Activated CD4-positive, alpha-beta T cell treated with anti-CD3 and anti-CD28 coated beads for 36 hours (primary cell): ENCODE measurements at regions not wholly inside any gene's neighbourhood (a gene's known extent, or its start where the extent isn't known, plus 50 kb on each side); places are given as distances from the start of the nearest gene placed in this dataset.

Source experiments
- ATAC-seq: fragments of 200-7000 bp; cut with Tn5 transposase; one replicate; pipeline ENCODE4 v1.10.0; 2021; ENCODE audit warnings: mild to moderate bottlenecking, moderate library complexity
- CTCF ChIA-PET: fragments of 350-600 bp; sonication (Branson Sonifier 250); formaldehyde crosslinking; loops from one replicate; lab custom pipeline; 2021; ENCODE audit warnings: antibody characterized with exemption; lab: Charles Lee
- POLR2A ChIA-PET: fragments of 350-600 bp; sonication (Branson Sonifier 250); formaldehyde crosslinking; loops from one replicate; lab custom pipeline; 2021; ENCODE audit warnings: antibody characterized with exemption, inconsistent platforms; lab: Charles Lee
- DNase-seq: peaks from one replicate; pipeline ENCODE4 v3.0.0-alpha.2; 2020
- H3K27ac Mint-ChIP-seq: one replicate; pipeline ENCODE4 v1.8.0; 2021; ENCODE audit warnings: mixed read lengths
- H3K27me3 Mint-ChIP-seq: one replicate; pipeline ENCODE4 v1.8.0; 2021; ENCODE audit warnings: mixed read lengths
- H3K36me3 Mint-ChIP-seq: one replicate; pipeline ENCODE4 v1.8.0; 2021; ENCODE audit warnings: low read depth, mixed read lengths
- H3K4me1 Mint-ChIP-seq: one replicate; pipeline ENCODE4 v1.8.0; 2021; ENCODE audit warnings: mixed read lengths
- H3K4me3 Mint-ChIP-seq: one replicate; pipeline ENCODE4 v1.8.0; 2021; ENCODE audit warnings: mild to moderate bottlenecking, moderate library complexity, mixed read lengths
- H3K9me3 Mint-ChIP-seq: one replicate; pipeline ENCODE4 v1.8.0; 2021; ENCODE audit warnings: low read depth, mixed read lengths
- intact Hi-C, 2 experiments: fragments of 100-400 bp; cut with DNase I in 1 of 2; cut with micrococcal nuclease in 1 of 2; formaldehyde crosslinking; loops; one replicate each; pipeline versions ENCODE4 v1.14.2 to v1.15.1; 2022 to 2024; cut with DNase I, micrococcal nuclease

- Mint-ChIP-seq H3K4me1 (no peaks in the 10 kb centered on the region), H3K4me3 (no peak overlapping the region), H3K9me3 (no peaks in the 10 kb centered on the region), H3K27ac (no peak overlapping the region), H3K27me3 (peaks cover 19% of the 10 kb centered on the region), H3K36me3 (no peaks in the 10 kb centered on the region)
- intact Hi-C loops = no loop called here
- ATAC-seq (no peak), DNase-seq (no peak)
- POLR2A ChIA-PET = no interaction called here
- CTCF ChIA-PET = interaction anchor here (0.7 to 0.8 kb wide), 2 partner anchors 14 to 59 kb away, joined by 4 to 5 read pairs; no protein-coding TSS in a partner anchor
Observed at GRCh38 chr6:132948889-132949288, 134.5 kb downstream of the RPS12 start.

GRCh38 chr6:132950566-132950965 is 136.2 kb downstream of the RPS12 start:
- no peak overlapping the region for H3K4me3 Mint-ChIP-seq
- intact Hi-C loops = no loop called here
- DNase-seq (no peak), ATAC-seq (no peak)
- H3K36me3 Mint-ChIP-seq = no peaks in the 10 kb centered on the region
- peaks cover 22% of the 10 kb centered on the region for H3K27me3 Mint-ChIP-seq
- H3K9me3 Mint-ChIP-seq = no peaks in the 10 kb centered on the region
- H3K27ac Mint-ChIP-seq = no peak overlapping the region
- CTCF ChIA-PET = interaction anchor here (0.6 to 2.3 kb wide), 2 partner anchors 12 to 291 kb away, joined by 3 to 8 read pairs; partner anchors contain the start of gene TAAR1
- POLR2A ChIA-PET = no interaction called here
- no peaks in the 10 kb centered on the region for H3K4me1 Mint-ChIP-seq

GRCh38 chr6:132952031-132952867 is 137.9 kb downstream of the RPS12 start:
- POLR2A ChIA-PET = no interaction called here
- no peak overlapping the region for H3K27ac Mint-ChIP-seq
- H3K4me1 Mint-ChIP-seq = no peaks in the 10 kb centered on the region
- no peak for DNase-seq
- no peaks in the 10 kb centered on the region for H3K9me3 Mint-ChIP-seq
- H3K27me3 Mint-ChIP-seq = peaks cover 25% of the 10 kb centered on the region
- CTCF ChIA-PET = interaction anchor here (1.0 to 2.3 kb wide), 3 partner anchors 10 to 283 kb away, joined by 3 to 8 read pairs (median 5); no protein-coding TSS in a partner anchor
- H3K36me3 Mint-ChIP-seq = no peaks in the 10 kb centered on the region
- no peak overlapping the region for H3K4me3 Mint-ChIP-seq
- intact Hi-C loops = no loop called here
- no peak for ATAC-seq

GRCh38 chr6:132952986-132953385 is 138.6 kb downstream of the RPS12 start:
- H3K27me3 Mint-ChIP-seq = peaks cover 30% of the 10 kb centered on the region
- CTCF ChIA-PET = interaction anchor here (0.5 kb wide), 1 partner anchor 87 kb away, joined by 3 read pairs; no protein-coding TSS in a partner anchor
- no peak overlapping the region for H3K4me3 Mint-ChIP-seq
- no peaks in the 10 kb centered on the region for H3K4me1 Mint-ChIP-seq
- DNase-seq = no peak
- no peak overlapping the region for H3K27ac Mint-ChIP-seq
- H3K36me3 Mint-ChIP-seq = no peaks in the 10 kb centered on the region
- intact Hi-C loops = no loop called here
- H3K9me3 Mint-ChIP-seq = no peaks in the 10 kb centered on the region
- ATAC-seq = no peak
- POLR2A ChIA-PET = no interaction called here

DNA sequence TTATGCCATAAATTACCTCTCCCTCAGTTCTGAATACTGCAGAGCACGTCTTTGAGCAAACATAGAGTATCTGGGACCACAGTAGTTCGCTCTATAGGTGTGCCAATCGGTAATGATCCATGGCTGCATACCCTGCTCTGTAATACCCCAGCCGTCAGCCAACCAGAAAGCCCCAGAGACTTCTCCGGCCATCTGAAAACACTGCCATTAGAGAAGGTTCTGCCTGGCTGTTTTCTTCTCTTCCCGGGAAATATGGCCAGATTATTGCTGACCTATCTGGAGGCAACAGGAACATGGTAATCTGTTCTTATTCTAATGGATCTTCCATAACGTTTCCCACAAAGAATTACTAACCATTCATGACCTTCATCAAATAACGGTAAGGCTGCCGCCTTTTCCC is 139.9 kb downstream of the RPS12 start:
- ChIA-PET CTCF (no interaction called here), POLR2A (no interaction called here)
- Mint-ChIP-seq H3K4me3 (no peak overlapping the region), H3K4me1 (no peaks in the 10 kb centered on the region), H3K27ac (no peak overlapping the region), H3K9me3 (no peaks in the 10 kb centered on the region), H3K27me3 (peaks cover 34% of the 10 kb centered on the region), H3K36me3 (no peaks in the 10 kb centered on the region)
- ATAC-seq (no peak), DNase-seq (no peak)
- intact Hi-C loops = no loop called here

- POLR2A ChIA-PET = no interaction called here
- no peak overlapping the region for H3K4me3 Mint-ChIP-seq
- intact Hi-C loops = loop anchor here in 1 of 2 experiments (5.0 kb wide), 1 partner anchor 123 kb away; no protein-coding TSS in a partner anchor
- H3K27me3 Mint-ChIP-seq = peaks cover 31% of the 10 kb centered on the region
- H3K4me1 Mint-ChIP-seq = no peaks in the 10 kb centered on the region
- H3K27ac Mint-ChIP-seq = no peak overlapping the region
- CTCF ChIA-PET = interaction anchor here (0.7 kb wide), 1 partner anchor 818 kb away, joined by 3 read pairs; no protein-coding TSS in a partner anchor
- H3K9me3 Mint-ChIP-seq = no peaks in the 10 kb centered on the region
- no peak for DNase-seq
- ATAC-seq = no peak
- H3K36me3 Mint-ChIP-seq = no peaks in the 10 kb centered on the region
Observed at GRCh38 chr6:132954936-132955335, 140.6 kb downstream of the RPS12 start.

- H3K27me3 Mint-ChIP-seq = peaks cover 36% of the 10 kb centered on the region
Observed at GRCh38 chr6:132959639-132960326, 145.4 kb downstream of the RPS12 start.

GRCh38 chr6:132960720-132961119 is 146.4 kb downstream of the RPS12 start:
- ChIA-PET CTCF (interaction anchor here (1.1 to 1.5 kb wide), 2 partner anchors 136 to 436 kb away, joined by 3 read pairs; no protein-coding TSS in a partner anchor), POLR2A (interaction anchor here (0.6 kb wide), 1 partner anchor 174 kb away, joined by 3 read pairs; no protein-coding TSS in a partner anchor)
- H3K9me3 Mint-ChIP-seq = no peaks in the 10 kb centered on the region
- H3K36me3 Mint-ChIP-seq = no peaks in the 10 kb centered on the region
- peaks cover 2% of the 10 kb centered on the region for H3K4me1 Mint-ChIP-seq
- H3K4me3 Mint-ChIP-seq = no peak overlapping the region
- H3K27me3 Mint-ChIP-seq = peaks cover 32% of the 10 kb centered on the region
- intact Hi-C loops = loop anchor here (1.0 to 10.0 kb wide), 7 partner anchors 130 to 957 kb away; no protein-coding TSS in a partner anchor
- no peak overlapping the region for H3K27ac Mint-ChIP-seq
- DNase-seq (no peak), ATAC-seq (no peak)

More at GRCh38 chr6:132959639-132960326, 145.4 kb downstream of the RPS12 start:
- Mint-ChIP-seq H3K4me1 (no peaks in the 10 kb centered on the region), H3K36me3 (no peaks in the 10 kb centered on the region), H3K4me3 (no peak overlapping the region), H3K9me3 (no peaks in the 10 kb centered on the region), H3K27ac (no peak overlapping the region)
- CTCF ChIA-PET = interaction anchor here (1.2 kb wide), 1 partner anchor 16 kb away, joined by 3 read pairs; no protein-coding TSS in a partner anchor
- no peak for ATAC-seq
- intact Hi-C loops = loop anchor here (5.0 to 10.0 kb wide), 6 partner anchors 127 to 958 kb away; no protein-coding TSS in a partner anchor
- no peak for DNase-seq
- POLR2A ChIA-PET = no interaction called here

DNA sequence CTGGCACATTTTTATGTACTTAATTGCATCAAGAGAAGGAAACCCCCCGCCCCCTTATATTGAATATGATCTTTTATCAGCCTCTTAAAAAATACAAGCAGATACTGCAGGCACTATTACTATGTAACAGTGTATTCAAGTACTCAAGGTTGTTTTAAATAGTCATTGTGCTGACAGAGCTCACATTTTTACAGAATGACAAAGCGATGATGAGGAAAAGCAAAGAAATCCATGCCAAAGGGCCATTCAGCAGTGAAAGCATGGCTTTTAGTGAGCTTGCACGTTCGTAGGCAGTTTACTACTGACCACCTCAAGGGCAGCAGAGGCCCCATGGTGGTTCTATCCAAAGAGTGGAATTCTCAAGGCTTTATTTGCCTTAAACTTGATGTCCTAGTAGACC is 146.8 kb downstream of the RPS12 start:
- ChIA-PET CTCF (interaction anchor here (0.6 to 1.5 kb wide), 5 partner anchors 13 to 554 kb away, joined by 3 to 5 read pairs (median 3); no protein-coding TSS in a partner anchor), POLR2A (interaction anchor here (0.6 kb wide), 1 partner anchor 175 kb away, joined by 3 read pairs; no protein-coding TSS in a partner anchor)
- Mint-ChIP-seq H3K4me1 (peaks cover 2% of the 10 kb centered on the region), H3K9me3 (no peaks in the 10 kb centered on the region), H3K27me3 (peaks cover 33% of the 10 kb centered on the region), H3K36me3 (no peaks in the 10 kb centered on the region), H3K27ac (no peak overlapping the region), H3K4me3 (no peak overlapping the region)
- no peak for ATAC-seq
- DNase-seq = no peak
- intact Hi-C loops = loop anchor here (1.0 to 10.0 kb wide), 7 partner anchors 131 to 956 kb away; no protein-coding TSS in a partner anchor

DNA sequence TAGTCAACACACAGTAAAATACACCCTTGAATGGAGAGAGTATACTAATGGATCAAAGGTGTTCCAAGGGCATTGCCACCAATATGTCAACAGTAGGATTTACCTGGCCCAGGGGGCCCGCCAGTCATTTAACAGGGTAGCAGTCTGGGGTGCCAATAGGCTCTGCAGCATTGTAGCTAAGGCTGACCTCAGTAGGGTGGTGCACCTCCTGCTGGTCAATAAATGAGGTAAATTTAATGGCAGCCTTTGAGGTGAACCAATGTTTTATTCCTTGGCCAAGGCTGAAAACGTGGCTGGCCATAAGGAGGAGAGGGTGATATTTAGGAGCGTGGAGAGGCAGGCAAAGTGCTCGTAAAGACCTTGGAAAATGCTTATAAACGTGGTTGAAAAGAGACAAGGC is 147.2 kb downstream of the RPS12 start:
- Mint-ChIP-seq H3K4me1 (peaks cover 2% of the 10 kb centered on the region), H3K4me3 (no peak overlapping the region), H3K9me3 (no peaks in the 10 kb centered on the region), H3K27me3 (peaks cover 31% of the 10 kb centered on the region), H3K36me3 (no peaks in the 10 kb centered on the region), H3K27ac (no peak overlapping the region)
- ATAC-seq (no peak), DNase-seq (peak; percentile 14)
- intact Hi-C loops = loop anchor here (1.0 to 10.0 kb wide), 9 partner anchors 131 to 956 kb away; no protein-coding TSS in a partner anchor
- POLR2A ChIA-PET = interaction anchor here (0.6 kb wide), 1 partner anchor 175 kb away, joined by 3 read pairs; no protein-coding TSS in a partner anchor
- CTCF ChIA-PET = interaction anchor here (0.6 to 2.1 kb wide), 14 partner anchors 10 to 553 kb away, joined by 3 to 8 read pairs (median 3); no protein-coding TSS in a partner anchor
